MCF 10A (cell line): ENCODE measurements at regions not wholly inside any gene's neighbourhood (a gene's known extent, or its start where the extent isn't known, plus 50 kb on each side); places are given as distances from the start of the nearest gene placed in this dataset.
A peak's percentile ranks its signal among the peaks of the same experiment; 100 is the strongest.

Experiments
- BruUV-seq: library from RNA; stranded (reverse); fragments of 400-500 nt; replicated peaks from 2 replicates; lab custom pipeline; 2021; lab: Mats Ljungman, UMichigan
- CTCF ChIA-PET: fragments of 300-600 bp; sonication (Branson Sonifier 250); formaldehyde crosslinking; extraction: SDS; loops from one replicate; lab custom pipeline; 2021; ENCODE audit warnings: antibody characterized with exemption, inconsistent platforms; lab: Yijun Ruan, JAX
- POLR2A ChIA-PET: fragments of 300-600, 350-650 bp; sonication (Branson Sonifier 250); formaldehyde crosslinking; extraction: SDS; loops from one replicate; lab custom pipeline; 2020; ENCODE audit warnings: antibody characterized with exemption, inconsistent platforms; lab: Yijun Ruan, JAX
- DNase-seq: peaks from one replicate; pipeline ENCODE4 v3.0.0-alpha.2; 2018; ENCODE audit not compliant: unreplicated experiment
- H3K27ac Mint-ChIP-seq: one replicate; pipeline ENCODE4 v1.8.0; 2022; ENCODE audit warnings: mild to moderate bottlenecking, low read depth, mixed read lengths; ENCODE audit not compliant: unreplicated experiment
- H3K27me3 Mint-ChIP-seq: one replicate; pipeline ENCODE4 v1.8.0; 2022; ENCODE audit warnings: mixed read lengths; ENCODE audit not compliant: insufficient read depth, unreplicated experiment
- H3K36me3 Mint-ChIP-seq: one replicate; pipeline ENCODE4 v1.8.0; 2022; ENCODE audit warnings: mild to moderate bottlenecking, moderate library complexity, mixed read lengths; ENCODE audit not compliant: insufficient read depth, unreplicated experiment
- H3K4me1 Mint-ChIP-seq: one replicate; pipeline ENCODE4 v1.8.0; 2022; ENCODE audit warnings: mixed read lengths; ENCODE audit not compliant: insufficient read depth, unreplicated experiment
- H3K4me3 Mint-ChIP-seq: one replicate; pipeline ENCODE4 v1.8.0; 2022; ENCODE audit warnings: mild to moderate bottlenecking, moderate library complexity, mixed read lengths; ENCODE audit not compliant: unreplicated experiment
- H3K9me3 Mint-ChIP-seq: one replicate; pipeline ENCODE4 v1.8.0; 2022; ENCODE audit warnings: mixed read lengths; ENCODE audit not compliant: unreplicated experiment
- intact Hi-C: fragments of 100-400 bp; cut with micrococcal nuclease; formaldehyde crosslinking; loops from 2 replicates; pipeline ENCODE4 v1.14.1; 2022
- TF ChIP-seq, protein P1 (sequence below): fragments of 200-600 bp; IDR thresholded peaks from one replicate; pipeline ENCODE4 v1.8.0; 2022; ENCODE audit warnings: antibody characterized with exemption, mild to moderate bottlenecking; ENCODE audit not compliant: unreplicated experiment

DNA sequence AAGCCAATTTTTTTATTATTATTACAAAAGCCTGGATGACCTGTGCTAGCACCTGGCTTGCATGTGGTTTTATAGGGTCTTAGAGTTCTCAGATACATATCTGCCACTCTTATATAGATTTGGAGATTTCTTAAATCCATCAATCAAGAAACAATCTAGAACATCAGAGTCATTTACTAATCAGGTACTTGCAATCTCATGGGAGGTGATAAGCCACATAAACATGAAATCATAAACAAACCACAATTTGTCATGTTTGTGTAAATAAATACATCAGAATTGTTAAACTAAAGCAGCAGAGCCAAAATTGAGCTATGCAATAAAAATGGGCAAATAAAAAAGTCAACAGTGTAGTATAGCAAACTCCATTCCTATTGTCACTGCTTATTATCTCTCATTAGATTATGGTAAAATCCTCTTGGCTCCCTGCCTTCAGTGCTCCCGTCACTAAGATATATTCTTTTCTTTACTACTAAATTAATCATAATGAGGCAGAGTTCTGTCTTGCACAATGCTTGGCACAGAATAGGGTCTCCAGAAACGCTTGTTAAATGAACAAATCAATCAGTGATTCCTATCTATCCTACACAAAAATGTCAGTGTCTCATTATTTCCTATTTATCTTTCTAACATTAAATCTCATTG, 108.7 kb upstream of the TTC29 start:
- no peaks in the 10 kb centered on the region for H3K36me3 Mint-ChIP-seq
- CTCF ChIA-PET = interaction anchor here (0.5 to 1.0 kb wide), 2 partner anchors 43 to 1343 kb away, joined by 3 read pairs; no protein-coding TSS in a partner anchor
- POLR2A ChIA-PET = no interaction called here
- H3K27me3 Mint-ChIP-seq = no peaks in the 10 kb centered on the region
- DNase-seq = peak; percentile 40
- no TSS peak for BruUV-seq
- TF ChIP-seq, protein P1, sequence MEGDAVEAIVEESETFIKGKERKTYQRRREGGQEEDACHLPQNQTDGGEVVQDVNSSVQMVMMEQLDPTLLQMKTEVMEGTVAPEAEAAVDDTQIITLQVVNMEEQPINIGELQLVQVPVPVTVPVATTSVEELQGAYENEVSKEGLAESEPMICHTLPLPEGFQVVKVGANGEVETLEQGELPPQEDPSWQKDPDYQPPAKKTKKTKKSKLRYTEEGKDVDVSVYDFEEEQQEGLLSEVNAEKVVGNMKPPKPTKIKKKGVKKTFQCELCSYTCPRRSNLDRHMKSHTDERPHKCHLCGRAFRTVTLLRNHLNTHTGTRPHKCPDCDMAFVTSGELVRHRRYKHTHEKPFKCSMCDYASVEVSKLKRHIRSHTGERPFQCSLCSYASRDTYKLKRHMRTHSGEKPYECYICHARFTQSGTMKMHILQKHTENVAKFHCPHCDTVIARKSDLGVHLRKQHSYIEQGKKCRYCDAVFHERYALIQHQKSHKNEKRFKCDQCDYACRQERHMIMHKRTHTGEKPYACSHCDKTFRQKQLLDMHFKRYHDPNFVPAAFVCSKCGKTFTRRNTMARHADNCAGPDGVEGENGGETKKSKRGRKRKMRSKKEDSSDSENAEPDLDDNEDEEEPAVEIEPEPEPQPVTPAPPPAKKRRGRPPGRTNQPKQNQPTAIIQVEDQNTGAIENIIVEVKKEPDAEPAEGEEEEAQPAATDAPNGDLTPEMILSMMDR = no peak
- intact Hi-C loops = no loop called here
- no peak overlapping the region for H3K4me3 Mint-ChIP-seq
- H3K4me1 Mint-ChIP-seq = peaks cover 22% of the 10 kb centered on the region
- no peak overlapping the region for H3K27ac Mint-ChIP-seq
- H3K9me3 Mint-ChIP-seq = no peaks in the 10 kb centered on the region

DNA sequence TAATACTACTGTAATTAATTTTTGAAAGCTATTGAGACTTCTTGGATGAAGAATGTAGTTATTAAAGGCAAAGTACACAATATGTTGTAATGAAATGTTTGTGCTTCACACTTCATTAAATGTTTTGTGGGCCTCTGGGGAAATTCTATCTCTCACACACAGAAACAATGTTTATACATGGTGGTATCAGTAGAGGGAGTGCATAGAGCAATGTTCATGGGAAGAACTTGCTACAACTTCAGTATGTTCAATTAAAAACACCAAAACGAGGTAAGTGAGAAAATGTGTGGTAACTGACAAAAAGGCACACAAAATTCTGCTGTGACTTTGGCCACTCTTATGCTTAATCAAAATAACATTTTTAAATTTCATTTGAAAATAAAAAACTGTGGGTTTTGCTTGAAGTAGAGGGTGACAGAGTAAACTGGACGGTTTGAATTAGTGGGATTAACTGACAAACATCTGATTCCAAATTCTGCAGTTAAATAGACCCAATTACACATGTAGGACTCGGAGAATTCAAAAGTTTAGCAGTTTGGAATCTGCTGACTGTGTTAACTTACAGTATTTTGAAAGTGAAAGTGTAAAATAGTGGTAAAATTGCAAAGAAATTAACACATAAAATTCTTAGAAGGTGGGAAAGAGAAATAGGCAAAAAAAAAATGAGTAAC, 111.4 kb upstream of the TTC29 start:
- peak overlapping the region; percentile 79 for H3K27ac Mint-ChIP-seq

DNA sequence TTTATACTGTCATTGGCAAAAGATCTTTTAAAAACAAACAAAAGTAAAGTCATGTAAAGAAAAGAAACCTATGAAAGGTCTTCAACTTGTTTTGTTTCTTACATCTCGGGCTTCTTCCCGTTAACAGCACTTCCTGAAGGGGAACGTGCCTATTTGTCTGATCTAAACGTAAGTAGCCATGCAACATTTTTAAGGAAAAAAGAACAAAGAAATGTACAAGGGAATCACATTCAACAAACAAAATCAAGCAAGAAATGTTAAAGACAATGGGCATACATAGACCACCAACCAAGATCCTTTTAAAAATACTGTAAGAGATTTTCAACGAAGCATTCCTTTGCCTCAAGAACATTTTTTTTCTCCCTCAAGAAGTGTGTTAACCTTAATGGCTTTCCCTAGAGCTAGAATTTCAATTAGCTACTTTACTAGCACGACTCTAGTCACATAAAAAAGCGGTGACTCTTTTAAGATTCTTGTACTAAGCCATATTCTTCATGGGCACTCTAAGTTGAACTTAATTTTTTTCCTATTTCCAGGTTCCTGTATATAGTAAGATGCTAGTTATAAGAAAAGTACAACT, 112.0 kb upstream of the TTC29 start:
- Mint-ChIP-seq H3K4me3 (peak overlapping the region; percentile 61), H3K27ac (peak overlapping the region; percentile 79), H3K36me3 (no peaks in the 10 kb centered on the region)

More for the DNA sequence above, 111.4 kb upstream of the TTC29 start:
- H3K9me3 Mint-ChIP-seq = no peaks in the 10 kb centered on the region
- TF ChIP-seq, protein P1 = no peak
- peak overlapping the region; percentile 61 for H3K4me3 Mint-ChIP-seq
- CTCF ChIA-PET = interaction anchor here (0.7 to 1.4 kb wide), 3 partner anchors 38 to 1229 kb away, joined by 4 to 5 read pairs (median 4); no protein-coding TSS in a partner anchor
- no peaks in the 10 kb centered on the region for H3K36me3 Mint-ChIP-seq
- no TSS peak for BruUV-seq
- peaks cover 22% of the 10 kb centered on the region for H3K4me1 Mint-ChIP-seq
- H3K27me3 Mint-ChIP-seq = no peaks in the 10 kb centered on the region
- intact Hi-C loops = no loop called here
- DNase-seq = peak; percentile 15
- POLR2A ChIA-PET = interaction anchor here (1.2 kb wide), 1 partner anchor 32 kb away, joined by 3 read pairs; no protein-coding TSS in a partner anchor

More for the DNA sequence above, 112.0 kb upstream of the TTC29 start:
- ChIA-PET POLR2A (interaction anchor here (0.8 to 1.2 kb wide), 2 partner anchors 33 to 39 kb away, joined by 3 read pairs; no protein-coding TSS in a partner anchor), CTCF (interaction anchor here (0.6 to 1.4 kb wide), 2 partner anchors 39 to 52 kb away, joined by 3 to 4 read pairs; no protein-coding TSS in a partner anchor)
- DNase-seq = peak; percentile 13
- TF ChIP-seq, protein P1 = no peak
- no peaks in the 10 kb centered on the region for H3K27me3 Mint-ChIP-seq
- BruUV-seq = no TSS peak
- intact Hi-C loops = no loop called here
- no peaks in the 10 kb centered on the region for H3K9me3 Mint-ChIP-seq
- peaks cover 22% of the 10 kb centered on the region for H3K4me1 Mint-ChIP-seq
